HEK293 (cell line): ENCODE measurements at regions not wholly inside any gene's neighbourhood (a gene's known extent, or its start where the extent isn't known, plus 50 kb on each side); places are given as distances from the start of the nearest gene placed in this dataset.

ENCODE experiments used
- CTCF ChIA-PET: fragments of 350-600 bp; formaldehyde crosslinking; extraction: SDS; loops from one replicate; lab custom pipeline; 2021; ENCODE audit warnings: antibody characterized with exemption; lab: Yijun Ruan, JAX
- POLR2A ChIA-PET: fragments of 300-600 bp; formaldehyde crosslinking; extraction: SDS; loops from one replicate; lab custom pipeline; 2020; ENCODE audit warnings: antibody characterized with exemption, inconsistent platforms; lab: Yijun Ruan, JAX
- H3K27ac ChIP-seq: fragments of 200-500 bp; sonication (Bioruptor generic); 2 replicates; pipeline ENCODE4 v1.5.1; 2014; ENCODE audit warnings: low read depth, low read length, control low read depth, inconsistent platforms; ENCODE audit errors: extremely low read depth
- H3K36me3 ChIP-seq, 2 experiments: fragments of 200-500 bp in 1 of 2; sonication (Bioruptor generic) in 1 of 2; 1 replicate in 1 of 2; 2 replicates in 1 of 2; pipeline ENCODE4 v1.5.1; 2014 to 2017; ENCODE audit warnings: inconsistent platforms in 2 of 2, low read length in 2 of 2; ENCODE audit not compliant: control insufficient read depth in 2 of 2, insufficient read depth in 1 of 2
- H3K4me1 ChIP-seq: fragments of 200-500 bp; sonication (Bioruptor generic); 2 replicates; pipeline ENCODE4 v1.5.1; 2014; ENCODE audit warnings: mild to moderate bottlenecking, low read length, inconsistent platforms; ENCODE audit not compliant: control insufficient read depth, insufficient read depth
- H3K4me3 ChIP-seq: 2 replicates; pipeline ENCODE4 v1.5.1; 2011; ENCODE audit warnings: low read depth, mild to moderate bottlenecking, control low read depth, low read length, moderate library complexity
- H3K9me3 ChIP-seq: fragments of 200-500 bp; sonication (Bioruptor generic); 2 replicates; pipeline ENCODE4 v1.5.1; 2014; ENCODE audit warnings: low read depth, low read length, inconsistent platforms; ENCODE audit not compliant: control insufficient read depth, insufficient read depth
- CTCF ChIP-seq: fragments of 450-650 bp; formaldehyde crosslinking; IDR thresholded peaks from 2 replicates; pipeline ENCODE4 v1.5.1; 2016; ENCODE audit warnings: missing biosample characterization, missing genetic modification characterization
- GLIS1 ChIP-seq: fragments of 450-650 bp; formaldehyde crosslinking; IDR thresholded peaks from 2 replicates; pipeline ENCODE4 v1.5.1; 2016; ENCODE audit warnings: missing biosample characterization, missing genetic modification characterization
- PATZ1 ChIP-seq: fragments of 450-650 bp; formaldehyde crosslinking; IDR thresholded peaks from 2 replicates; pipeline ENCODE4 v1.5.1; 2016; ENCODE audit warnings: missing biosample characterization, missing genetic modification characterization
- YY1 ChIP-seq: fragments of 450-650 bp; formaldehyde crosslinking; IDR thresholded peaks from 2 replicates; pipeline ENCODE4 v1.5.1; 2018; ENCODE audit warnings: missing biosample characterization, missing genetic modification characterization
- ZNF112 ChIP-seq: fragments of 450-650 bp; formaldehyde crosslinking; IDR thresholded peaks from 2 replicates; pipeline ENCODE4 v1.5.0; 2017; ENCODE audit warnings: missing biosample characterization, missing genetic modification characterization
- ZNF121 ChIP-seq: fragments of 450-650 bp; formaldehyde crosslinking; IDR thresholded peaks from 2 replicates; pipeline ENCODE4 v1.5.1; 2016; ENCODE audit warnings: missing biosample characterization, missing genetic modification characterization
- ZNF140 ChIP-seq: fragments of 450-650 bp; formaldehyde crosslinking; IDR thresholded peaks from 2 replicates; pipeline ENCODE4 v1.5.1; 2016; ENCODE audit warnings: missing biosample characterization, missing genetic modification characterization
- ZNF155 ChIP-seq: fragments of 450-650 bp; formaldehyde crosslinking; IDR thresholded peaks from 2 replicates; pipeline ENCODE4 v1.5.1; 2016; ENCODE audit warnings: missing biosample characterization, missing genetic modification characterization
- ZNF18 ChIP-seq: fragments of 450-650 bp; formaldehyde crosslinking; IDR thresholded peaks from 2 replicates; pipeline ENCODE4 v1.5.1; 2016; ENCODE audit warnings: missing biosample characterization, missing genetic modification characterization
- ZNF2 ChIP-seq: fragments of 450-650 bp; formaldehyde crosslinking; IDR thresholded peaks from 2 replicates; pipeline ENCODE4 v1.5.1; 2016; ENCODE audit warnings: missing biosample characterization, missing genetic modification characterization
- ZNF214 ChIP-seq: fragments of 450-650 bp; formaldehyde crosslinking; IDR thresholded peaks from 2 replicates; pipeline ENCODE4 v1.5.1; 2017; ENCODE audit warnings: missing biosample characterization, mild to moderate bottlenecking, missing genetic modification characterization, borderline replicate concordance
- ZNF26 ChIP-seq: fragments of 450-650 bp; formaldehyde crosslinking; IDR thresholded peaks from 2 replicates; pipeline ENCODE4 v1.5.1; 2016; ENCODE audit warnings: missing biosample characterization, missing genetic modification characterization
- ZNF280C ChIP-seq: fragments of 450-650 bp; formaldehyde crosslinking; IDR thresholded peaks from 2 replicates; pipeline ENCODE4 v1.5.1; 2016; ENCODE audit warnings: missing biosample characterization, missing genetic modification characterization
- ZNF555 ChIP-seq: fragments of 450-650 bp; formaldehyde crosslinking; conservative IDR thresholded peaks from 2 replicates; pipeline ENCODE4 v1.5.1; 2017; ENCODE audit warnings: missing biosample characterization, mild to moderate bottlenecking, missing genetic modification characterization, inconsistent platforms
- ZNF571 ChIP-seq: fragments of 450-650 bp; formaldehyde crosslinking; IDR thresholded peaks from 2 replicates; pipeline ENCODE4 v1.5.0; 2017; ENCODE audit warnings: missing biosample characterization, missing genetic modification characterization
- ZNF623 ChIP-seq: fragments of 450-650 bp; formaldehyde crosslinking; IDR thresholded peaks from 2 replicates; pipeline ENCODE4 v1.5.1; 2016; ENCODE audit warnings: missing biosample characterization, missing genetic modification characterization
- ZNF776 ChIP-seq: fragments of 450-650 bp; formaldehyde crosslinking; IDR thresholded peaks from 2 replicates; pipeline ENCODE4 v1.5.0; 2017; ENCODE audit warnings: missing biosample characterization, missing genetic modification characterization, borderline replicate concordance
- ZNF830 ChIP-seq: fragments of 450-650 bp; IDR thresholded peaks from 2 replicates; pipeline ENCODE4 v1.5.0; 2018; ENCODE audit warnings: missing biosample characterization, missing genetic modification characterization, low read depth, mild to moderate bottlenecking, moderate library complexity

GRCh38 chr1:185487026-185487425, 170.0 kb upstream of the IVNS1ABP start:
- ChIA-PET CTCF (interaction anchor here (0.6 to 0.7 kb wide), 2 partner anchors 51 to 163 kb away, joined by 3 to 4 read pairs; no protein-coding TSS in a partner anchor), POLR2A (no interaction called here)
- Histone ChIP-seq H3K4me3 (no peak overlapping the region), H3K4me1 (no peaks in the 10 kb centered on the region)
- TF ChIP-seq ZNF18 (tag by site-specific recombination) (no peak), ZNF571 (tag by site-specific recombination) (no peak), ZNF830 (no peak), ZNF140 (no peak), ZNF776 (no peak)
- TF ChIP-seq, all 188 proteins: peak for 0
- Histone ChIP-seq H3K9me3 (no peaks in the 10 kb centered on the region), H3K36me3 (no peaks in the 10 kb centered on the region), H3K27ac (no peak overlapping the region)

- H3K9me3 ChIP-seq: no peaks in the 10 kb centered on the region
- ChIA-PET CTCF (no interaction called here), POLR2A (no interaction called here)
- H3K4me1 ChIP-seq: no peaks in the 10 kb centered on the region
- no peak overlapping the region for H3K4me3 ChIP-seq
- H3K27ac ChIP-seq: no peak overlapping the region
- TF ChIP-seq ZNF2 (tag by site-specific recombination) (no peak), ZNF214 (tag by site-specific recombination) (no peak), ZNF26 (tag by site-specific recombination) (no peak), ZNF280C (tag by site-specific recombination) (no peak), ZNF555 (tag by site-specific recombination) (no peak), ZNF623 (no peak), PATZ1 (tag by site-specific recombination) (no peak), CTCF (no peak), ZNF155 (tag by site-specific recombination) (no peak), ZNF112 (tag by site-specific recombination) (no peak), ZNF121 (tag by site-specific recombination) (no peak), YY1 (tag by site-specific recombination) (no peak), GLIS1 (no peak)
- no peaks in the 10 kb centered on the region for H3K36me3 ChIP-seq
Measured at GRCh38 chr1:185486346-185486745, 169.3 kb upstream of the IVNS1ABP start.
